Osteocyte (in vitro differentiated cells): ENCODE measurements at regions not wholly inside any gene's neighbourhood (a gene's known extent, or its start where the extent isn't known, plus 50 kb on each side); places are given as distances from the start of the nearest gene placed in this dataset.

Experiments
- DNase-seq: peaks from one replicate; pipeline ENCODE4 v3.0.0; 2021; ENCODE audit warnings: mixed read lengths; ENCODE audit not compliant: unreplicated experiment; ENCODE audit errors: extremely low spot score
- H3K27ac Mint-ChIP-seq: one replicate; pipeline ENCODE4 v1.8.0; 2021; ENCODE audit warnings: mild to moderate bottlenecking, mixed read lengths; ENCODE audit not compliant: unreplicated experiment
- H3K27me3 Mint-ChIP-seq: one replicate; pipeline ENCODE4 v1.8.0; 2021; ENCODE audit warnings: mixed read lengths; ENCODE audit not compliant: unreplicated experiment
- H3K36me3 Mint-ChIP-seq: one replicate; pipeline ENCODE4 v1.8.0; 2021; ENCODE audit warnings: mixed read lengths; ENCODE audit not compliant: unreplicated experiment
- H3K4me1 Mint-ChIP-seq: one replicate; pipeline ENCODE4 v1.8.0; 2021; ENCODE audit warnings: mixed read lengths; ENCODE audit not compliant: unreplicated experiment
- H3K4me3 Mint-ChIP-seq: one replicate; pipeline ENCODE4 v1.8.0; 2021; ENCODE audit warnings: mild to moderate bottlenecking, moderate library complexity, mixed read lengths; ENCODE audit not compliant: unreplicated experiment
- H3K9me3 Mint-ChIP-seq: one replicate; pipeline ENCODE4 v1.8.0; 2021; ENCODE audit warnings: mixed read lengths; ENCODE audit not compliant: unreplicated experiment
- TF ChIP-seq, protein P1 (sequence below): fragments of 200-600 bp; sonication (generic); IDR thresholded peaks from 2 replicates; pipeline ENCODE4 v1.5.0; 2021; ENCODE audit warnings: antibody characterized with exemption, mild to moderate bottlenecking, moderate library complexity

DNA sequence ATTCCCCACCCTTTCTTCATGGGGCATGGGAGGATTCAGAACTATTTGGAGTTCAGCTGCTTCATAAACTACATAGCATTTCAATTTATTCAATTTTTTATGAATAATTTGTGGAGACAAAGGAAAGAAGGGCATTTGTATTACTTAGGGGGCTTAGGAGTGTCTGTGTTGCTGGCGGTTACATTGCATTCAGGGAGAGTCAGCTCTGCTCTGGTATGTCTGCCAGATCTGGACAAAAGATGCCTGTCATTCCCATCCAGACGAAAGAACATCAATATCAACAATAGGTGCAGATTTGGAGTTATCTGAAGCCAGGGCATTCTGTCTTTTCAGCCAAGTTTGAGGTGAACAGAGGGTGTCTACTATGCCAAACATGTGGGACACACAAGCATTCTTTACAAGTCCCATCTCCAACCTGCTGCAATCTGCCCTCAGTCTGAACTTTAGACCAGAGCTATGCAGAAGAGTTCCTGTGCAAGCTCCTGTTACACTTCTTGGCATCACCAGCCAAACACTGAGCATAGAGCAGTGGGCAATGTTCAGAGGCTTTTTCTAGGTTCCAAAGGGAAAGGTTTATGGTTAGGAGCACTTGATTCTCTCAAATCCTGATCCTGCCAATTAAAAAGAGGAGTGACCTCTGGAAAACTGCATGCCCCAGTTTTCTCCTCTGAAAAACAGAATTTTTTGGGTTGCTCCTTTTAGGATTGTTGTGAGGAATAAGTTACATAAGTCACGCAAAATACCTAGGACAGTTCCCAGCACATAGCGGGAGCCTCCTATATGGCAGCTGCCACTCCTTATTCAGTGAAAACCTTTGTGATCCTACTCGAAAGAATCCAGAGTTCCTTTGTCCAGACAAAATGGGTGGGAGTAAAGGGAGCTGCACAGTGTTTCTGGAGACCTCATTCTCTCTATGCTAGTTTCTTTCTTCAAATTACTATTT lies 719.5 kb upstream of the SLIT2 start:
- no peak overlapping the region for H3K4me3 Mint-ChIP-seq
- peaks cover 13% of the 10 kb centered on the region for H3K9me3 Mint-ChIP-seq
- H3K36me3 Mint-ChIP-seq: no peaks in the 10 kb centered on the region
- H3K27ac Mint-ChIP-seq: no peak overlapping the region
- TF ChIP-seq, protein P1, sequence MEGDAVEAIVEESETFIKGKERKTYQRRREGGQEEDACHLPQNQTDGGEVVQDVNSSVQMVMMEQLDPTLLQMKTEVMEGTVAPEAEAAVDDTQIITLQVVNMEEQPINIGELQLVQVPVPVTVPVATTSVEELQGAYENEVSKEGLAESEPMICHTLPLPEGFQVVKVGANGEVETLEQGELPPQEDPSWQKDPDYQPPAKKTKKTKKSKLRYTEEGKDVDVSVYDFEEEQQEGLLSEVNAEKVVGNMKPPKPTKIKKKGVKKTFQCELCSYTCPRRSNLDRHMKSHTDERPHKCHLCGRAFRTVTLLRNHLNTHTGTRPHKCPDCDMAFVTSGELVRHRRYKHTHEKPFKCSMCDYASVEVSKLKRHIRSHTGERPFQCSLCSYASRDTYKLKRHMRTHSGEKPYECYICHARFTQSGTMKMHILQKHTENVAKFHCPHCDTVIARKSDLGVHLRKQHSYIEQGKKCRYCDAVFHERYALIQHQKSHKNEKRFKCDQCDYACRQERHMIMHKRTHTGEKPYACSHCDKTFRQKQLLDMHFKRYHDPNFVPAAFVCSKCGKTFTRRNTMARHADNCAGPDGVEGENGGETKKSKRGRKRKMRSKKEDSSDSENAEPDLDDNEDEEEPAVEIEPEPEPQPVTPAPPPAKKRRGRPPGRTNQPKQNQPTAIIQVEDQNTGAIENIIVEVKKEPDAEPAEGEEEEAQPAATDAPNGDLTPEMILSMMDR: no peak
- H3K4me1 Mint-ChIP-seq: no peaks in the 10 kb centered on the region
- no peak for DNase-seq
- H3K27me3 Mint-ChIP-seq: peaks cover 5% of the 10 kb centered on the region

DNA sequence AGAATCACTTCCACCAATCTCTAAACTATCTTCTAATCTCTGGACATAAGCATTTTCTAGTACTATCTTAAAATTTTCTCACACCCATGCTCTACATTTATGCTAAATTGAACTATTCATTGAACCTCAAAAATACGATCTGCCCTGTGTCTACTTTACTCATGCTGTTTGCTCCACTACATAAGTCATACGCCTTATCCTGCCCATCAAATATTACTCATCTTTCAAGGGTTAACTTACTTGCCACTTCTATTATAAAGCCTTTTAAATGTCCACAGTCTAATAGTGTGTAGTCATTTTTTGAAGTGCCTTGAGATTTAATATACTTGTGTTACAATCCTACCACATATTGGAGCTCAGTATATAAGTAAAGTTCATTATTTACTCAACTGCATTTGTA lies 727.7 kb upstream of the SLIT2 start:
- no peaks in the 10 kb centered on the region for H3K36me3 Mint-ChIP-seq
- no peak overlapping the region for H3K4me3 Mint-ChIP-seq
- H3K27me3 Mint-ChIP-seq: no peaks in the 10 kb centered on the region
- TF ChIP-seq, protein P1: no peak
- no peaks in the 10 kb centered on the region for H3K4me1 Mint-ChIP-seq
- no peak overlapping the region for H3K27ac Mint-ChIP-seq
- DNase-seq: no peak
- H3K9me3 Mint-ChIP-seq: peaks cover 13% of the 10 kb centered on the region

DNA sequence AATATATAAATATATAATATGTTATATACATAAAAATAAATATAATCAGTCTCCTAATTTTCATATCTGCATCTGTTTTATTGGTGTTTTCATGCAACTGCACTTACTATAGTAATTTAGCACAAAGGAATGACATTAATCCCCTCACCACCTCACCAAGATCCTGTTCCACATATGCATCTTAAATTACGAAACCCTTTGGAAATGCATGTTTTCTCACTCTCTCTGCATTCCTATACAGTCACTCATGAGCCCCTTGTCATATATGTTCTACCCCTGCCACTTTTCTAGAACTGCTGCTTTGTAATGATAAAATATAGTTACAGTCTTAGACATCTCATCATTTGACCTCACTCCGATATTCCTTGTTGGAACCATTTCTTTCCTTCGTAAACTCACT lies 728.7 kb upstream of the SLIT2 start:
- H3K4me3 Mint-ChIP-seq: no peak overlapping the region
- H3K27ac Mint-ChIP-seq: no peak overlapping the region
- H3K36me3 Mint-ChIP-seq: no peaks in the 10 kb centered on the region
- no peaks in the 10 kb centered on the region for H3K27me3 Mint-ChIP-seq
- TF ChIP-seq, protein P1: no peak
- no peak for DNase-seq
- H3K9me3 Mint-ChIP-seq: peaks cover 7% of the 10 kb centered on the region
- no peaks in the 10 kb centered on the region for H3K4me1 Mint-ChIP-seq

DNA sequence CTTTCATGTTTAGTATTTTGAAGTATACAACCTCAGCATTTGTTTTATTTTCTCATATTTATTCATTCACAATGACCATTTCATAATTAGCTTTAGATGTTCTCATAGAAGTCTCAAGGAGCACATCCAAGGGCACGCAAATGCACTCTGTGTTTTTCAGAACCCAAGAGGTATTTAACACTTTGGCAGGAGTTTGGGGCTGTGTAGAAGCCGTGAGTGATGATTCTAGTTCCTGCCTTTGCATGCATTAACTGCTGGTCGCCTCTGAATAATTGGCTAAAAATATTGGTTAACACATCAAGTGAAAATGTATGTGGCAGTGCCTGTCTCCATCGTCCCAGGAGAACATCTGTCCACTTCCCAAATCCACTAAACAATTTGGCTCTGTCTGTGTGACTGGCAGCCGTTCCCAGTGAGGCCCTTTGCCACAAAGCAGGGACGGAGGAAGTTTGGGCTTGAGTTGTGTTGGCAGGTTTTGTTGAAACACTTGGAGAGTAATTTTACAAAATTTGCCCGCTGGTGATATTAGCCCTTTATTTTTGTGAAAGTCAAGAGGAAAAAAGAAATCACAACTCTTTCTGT lies 730.7 kb upstream of the SLIT2 start:
- Mint-ChIP-seq H3K27me3 (no peaks in the 10 kb centered on the region), H3K4me3 (no peak overlapping the region), H3K9me3 (no peaks in the 10 kb centered on the region), H3K36me3 (no peaks in the 10 kb centered on the region), H3K27ac (no peak overlapping the region), H3K4me1 (no peaks in the 10 kb centered on the region)
- TF ChIP-seq, protein P1: no peak
- DNase-seq: no peak
